AG10803 (cell line): ENCODE measurements at regions not wholly inside any gene's neighbourhood (a gene's known extent, or its start where the extent isn't known, plus 50 kb on each side); places are given as distances from the start of the nearest gene placed in this dataset.

Experiments used
- DNase-seq: peaks from one replicate; pipeline ENCODE4 v3.0.0; 2010; ENCODE audit warnings: low read depth
- H3K4me3 ChIP-seq: 2 replicates; pipeline ENCODE4 v1.5.1; 2011; ENCODE audit warnings: mild to moderate bottlenecking, low read length, control low read depth
- CTCF ChIP-seq: conservative IDR thresholded peaks from 2 replicates; pipeline ENCODE4 v1.5.1; 2011; ENCODE audit warnings: mild to moderate bottlenecking, low read length, control low read depth, inconsistent platforms

DNA sequence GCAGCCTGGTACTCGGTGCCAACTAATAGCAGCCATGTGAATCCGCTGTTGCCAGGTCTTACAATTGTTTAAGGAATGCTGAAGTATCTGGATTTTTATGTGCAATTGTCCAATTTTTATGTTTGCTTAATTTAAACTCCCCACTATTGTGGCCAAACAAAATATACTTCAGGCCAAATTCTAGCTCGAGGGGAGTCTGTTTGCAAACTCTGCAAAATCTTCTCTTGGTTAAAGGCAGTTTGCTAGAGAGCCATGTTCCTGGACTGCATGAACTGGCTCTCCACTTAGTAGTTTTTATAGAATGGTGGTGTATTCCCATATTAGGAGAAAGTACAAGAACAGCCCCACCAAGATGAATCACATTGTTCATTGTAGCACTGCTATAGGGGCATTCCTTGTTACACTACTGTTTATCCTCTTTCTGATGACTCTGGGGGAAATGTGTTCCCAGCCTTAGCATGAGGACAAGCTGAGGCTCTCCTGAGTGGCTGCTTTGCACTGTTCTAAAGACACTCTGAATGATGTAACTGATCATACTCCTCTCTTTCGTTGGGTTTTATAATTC lies 178.0 kb upstream of the GLI3 start:
- H3K4me3 ChIP-seq, result no peak overlapping the region
- DNase-seq, result no peak
- TF ChIP-seq CTCF, result no peak

DNA sequence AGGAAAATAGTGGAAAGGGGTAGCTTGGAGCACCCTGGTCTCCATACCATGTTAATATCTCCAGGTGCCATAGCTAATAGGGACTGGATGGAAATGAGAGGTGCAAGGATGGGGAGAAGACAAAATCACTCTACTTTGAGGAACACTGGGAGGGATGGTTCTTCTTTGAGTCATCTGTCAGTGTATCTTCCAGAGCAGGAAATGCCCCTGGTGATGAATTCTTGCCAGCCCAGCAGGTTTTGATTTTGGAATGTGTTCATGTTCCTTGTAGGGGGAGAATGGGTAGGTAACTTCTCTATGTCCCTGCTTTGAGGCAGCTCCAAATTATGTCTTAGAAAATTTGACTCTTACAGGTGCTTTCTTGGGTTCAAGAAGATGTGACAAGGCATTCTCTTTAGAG lies 177.0 kb upstream of the GLI3 start:
- no peak for TF ChIP-seq CTCF
- no peak overlapping the region for H3K4me3 ChIP-seq
- DNase-seq, result no peak

DNA sequence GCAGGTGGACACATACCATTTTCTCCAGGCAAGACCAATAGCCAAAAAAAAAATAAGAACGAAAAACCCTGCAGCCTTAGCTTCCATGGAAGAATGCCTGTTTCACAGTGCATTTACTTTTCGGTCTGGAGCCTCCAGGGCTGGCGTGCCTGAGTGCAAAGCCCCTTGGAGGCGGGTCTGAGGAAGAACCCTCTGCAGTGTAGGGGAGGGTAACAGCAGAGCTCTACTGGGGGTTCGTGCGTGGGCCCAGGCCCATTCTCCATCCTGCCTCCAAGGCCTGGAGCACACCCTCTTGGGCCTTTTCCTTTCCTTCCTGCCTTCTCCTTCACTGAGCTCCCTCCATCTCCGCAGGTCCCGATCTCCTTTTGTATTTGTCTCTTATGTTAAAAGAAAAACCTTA lies 172.3 kb upstream of the GLI3 start:
- no peak for DNase-seq
- no peak for TF ChIP-seq CTCF

GRCh38 chr7:42407833-42408232 lies 170.8 kb upstream of the GLI3 start:
- TF ChIP-seq CTCF, result no peak
- no peak overlapping the region for H3K4me3 ChIP-seq
- no peak for DNase-seq

More for the DNA sequence above, 172.3 kb upstream of the GLI3 start:
- no peak overlapping the region for H3K4me3 ChIP-seq

DNA sequence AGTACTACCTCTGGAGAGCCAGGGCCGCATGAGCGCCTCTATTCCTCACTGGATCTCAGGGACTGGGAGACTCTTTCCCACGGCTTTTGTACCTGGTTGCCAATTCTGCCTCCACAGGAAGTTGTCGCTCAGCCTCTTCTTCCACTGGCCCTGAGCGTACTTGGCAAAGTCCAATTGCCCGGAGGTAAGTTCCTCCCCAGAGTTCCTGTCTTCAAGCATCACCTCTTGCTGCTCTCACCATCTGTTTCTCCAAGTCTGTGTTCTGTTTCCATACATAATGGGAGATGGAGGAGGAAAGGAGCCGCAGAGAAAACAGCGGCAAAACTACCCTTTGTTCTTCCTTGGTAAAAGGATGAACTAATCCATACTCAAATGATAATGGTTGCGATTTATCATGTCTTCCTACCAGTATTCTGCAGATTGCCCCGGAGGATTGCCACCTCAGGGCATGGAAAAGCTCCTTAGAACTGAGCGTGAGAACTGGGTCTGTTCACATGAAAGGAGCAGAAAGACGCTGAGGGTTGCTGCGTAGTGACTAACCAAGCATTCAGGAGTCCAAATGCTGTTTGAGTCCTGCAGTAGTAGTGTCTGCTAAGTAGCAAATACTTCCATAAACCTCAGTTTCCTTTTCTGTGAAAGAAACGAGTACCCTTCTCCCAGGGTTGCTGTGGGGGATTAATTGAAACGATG lies 170.2 kb upstream of the GLI3 start:
- TF ChIP-seq CTCF, result no peak
- no peak overlapping the region for H3K4me3 ChIP-seq
- DNase-seq, result no peak

DNA sequence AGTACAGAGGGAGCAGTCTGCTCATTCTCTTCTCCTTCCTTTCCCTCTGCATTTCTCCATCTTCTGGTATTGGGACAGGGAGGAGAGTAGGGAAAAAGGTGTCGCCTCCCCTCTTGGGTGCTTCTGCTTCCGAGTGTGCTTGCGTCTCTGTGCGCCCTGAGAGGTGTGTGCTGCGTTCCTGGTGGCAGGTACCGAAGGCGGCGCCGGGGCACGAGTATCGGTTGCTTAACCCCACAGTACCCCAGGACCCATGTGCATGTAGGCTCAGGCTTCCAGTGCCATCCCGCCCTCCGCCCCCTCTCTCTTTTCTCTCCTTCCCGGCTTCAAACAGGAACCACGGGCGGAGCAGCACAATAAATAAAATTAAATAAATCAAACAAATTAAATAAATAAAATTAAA lies 169.3 kb upstream of the GLI3 start:
- no peak overlapping the region for H3K4me3 ChIP-seq
- DNase-seq, result no peak
- TF ChIP-seq CTCF, result no peak

- TF ChIP-seq CTCF, result no peak
- DNase-seq, result no peak
- H3K4me3 ChIP-seq, result no peak overlapping the region
These were observed 168.8 kb upstream of the GLI3 start for GRCh38 chr7:42405782-42406181.
